Fibroblast of skin of abdomen (primary cell): ENCODE measurements at regions not wholly inside any gene's neighbourhood (a gene's known extent, or its start where the extent isn't known, plus 50 kb on each side); places are given as distances from the start of the nearest gene placed in this dataset.

ENCODE experiments used
- DNase-seq: peaks from one replicate; pipeline ENCODE4 v3.0.0-alpha.2; 2013

DNA sequence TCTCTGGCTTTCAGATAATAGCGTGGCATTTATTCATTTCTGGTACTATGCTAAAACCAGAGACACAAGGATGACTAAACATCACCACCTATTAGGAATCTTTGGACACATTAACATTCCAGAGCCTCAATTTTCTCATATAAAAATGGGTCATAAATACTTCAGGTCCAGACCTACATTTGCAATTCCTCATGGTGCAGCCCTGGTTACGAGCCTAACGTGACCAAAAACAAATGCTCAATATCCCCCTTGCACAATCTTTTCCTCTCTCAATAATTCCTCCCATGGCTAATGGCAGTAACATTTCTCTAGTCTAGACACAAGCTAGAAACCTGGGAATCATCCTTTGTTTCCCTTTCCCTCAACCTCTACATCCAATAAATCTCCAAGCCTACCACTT is 112.8 kb upstream of the NABP1 start:
- no peak for DNase-seq

DNA sequence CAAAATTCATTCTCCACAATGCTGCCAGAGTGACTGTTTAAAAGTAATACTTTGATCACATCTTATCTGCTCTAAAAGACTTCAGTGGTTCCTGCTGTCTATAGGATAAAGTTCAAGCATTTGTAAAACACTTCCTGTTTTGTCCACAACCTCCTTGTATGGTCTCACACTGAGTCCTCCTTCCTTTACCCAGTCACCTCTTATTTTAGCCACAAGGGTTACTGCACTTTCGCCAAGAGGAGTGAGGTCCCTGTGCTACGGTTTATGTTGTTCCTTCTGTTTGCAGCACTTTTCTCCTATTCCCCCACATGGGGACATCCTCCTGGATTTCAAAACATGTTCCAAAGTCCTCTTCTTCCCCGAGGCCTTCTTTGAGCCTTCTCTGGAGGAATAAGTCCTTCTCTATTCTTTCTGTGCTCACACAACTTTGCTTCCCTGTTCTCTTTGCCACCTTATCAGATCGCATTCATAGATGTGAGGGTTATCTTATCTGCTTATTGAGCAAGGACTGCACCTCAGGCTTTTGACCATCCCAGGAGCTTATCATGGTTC is 112.2 kb upstream of the NABP1 start:
- DNase-seq, result no peak

DNA sequence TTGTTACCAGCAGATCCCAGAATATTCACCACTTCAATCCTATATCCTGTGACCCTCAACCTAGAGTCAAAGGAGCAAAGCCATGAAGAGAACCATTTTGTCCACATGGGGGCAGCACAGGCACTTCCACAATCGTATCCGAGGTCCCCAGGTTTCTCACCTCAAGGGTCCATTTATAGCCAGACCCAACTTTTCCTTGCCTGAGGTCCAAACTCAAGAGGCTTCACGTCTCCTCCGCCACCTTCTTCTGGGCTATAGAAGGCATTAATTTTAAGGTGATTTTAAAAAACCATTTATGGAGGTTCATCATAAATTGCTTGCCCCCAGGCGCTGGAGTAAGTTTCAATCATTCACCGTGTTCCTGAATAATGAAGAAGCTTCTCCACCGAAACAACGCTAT is 111.6 kb upstream of the NABP1 start:
- peak; percentile 63 for DNase-seq

DNA sequence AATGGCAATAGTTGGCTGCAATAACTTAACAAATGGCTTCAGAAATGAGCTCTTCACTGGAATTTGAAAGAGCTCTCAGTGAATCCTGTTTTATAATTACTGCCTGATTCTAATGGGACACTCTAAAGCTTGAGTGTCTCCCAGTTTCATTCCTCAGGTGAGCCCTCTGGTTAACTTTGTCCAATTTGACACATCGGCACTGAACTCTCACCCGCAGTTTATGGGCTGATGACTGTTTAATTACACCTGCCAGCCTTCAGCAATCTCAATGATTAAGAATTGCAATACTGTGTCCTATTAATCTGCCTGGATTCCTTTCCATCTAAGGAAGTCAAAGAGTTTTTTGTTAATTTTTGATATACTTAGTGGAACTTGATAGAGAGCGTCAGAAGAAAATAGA is 110.7 kb upstream of the NABP1 start:
- DNase-seq, result no peak

DNA sequence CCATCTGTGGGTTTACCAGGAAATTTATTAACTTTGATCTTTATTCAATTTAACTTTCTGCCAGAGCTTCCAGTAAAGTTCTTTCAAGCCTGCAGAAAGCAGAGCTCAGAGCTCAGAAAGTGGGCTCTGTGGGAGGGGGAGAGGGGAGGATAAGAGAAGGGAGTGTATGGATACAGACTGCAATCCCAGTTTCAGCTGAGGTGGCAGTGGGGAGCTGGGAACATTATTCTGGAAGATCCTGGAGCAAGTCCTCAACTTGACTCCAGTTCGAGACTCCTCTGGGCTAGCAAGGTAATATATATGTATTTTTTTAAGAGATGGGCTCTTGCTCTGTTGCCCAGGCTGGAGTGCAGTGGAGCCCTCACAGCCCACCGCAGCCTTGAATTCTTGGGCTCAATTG is 108.9 kb upstream of the NABP1 start:
- no peak for DNase-seq

DNA sequence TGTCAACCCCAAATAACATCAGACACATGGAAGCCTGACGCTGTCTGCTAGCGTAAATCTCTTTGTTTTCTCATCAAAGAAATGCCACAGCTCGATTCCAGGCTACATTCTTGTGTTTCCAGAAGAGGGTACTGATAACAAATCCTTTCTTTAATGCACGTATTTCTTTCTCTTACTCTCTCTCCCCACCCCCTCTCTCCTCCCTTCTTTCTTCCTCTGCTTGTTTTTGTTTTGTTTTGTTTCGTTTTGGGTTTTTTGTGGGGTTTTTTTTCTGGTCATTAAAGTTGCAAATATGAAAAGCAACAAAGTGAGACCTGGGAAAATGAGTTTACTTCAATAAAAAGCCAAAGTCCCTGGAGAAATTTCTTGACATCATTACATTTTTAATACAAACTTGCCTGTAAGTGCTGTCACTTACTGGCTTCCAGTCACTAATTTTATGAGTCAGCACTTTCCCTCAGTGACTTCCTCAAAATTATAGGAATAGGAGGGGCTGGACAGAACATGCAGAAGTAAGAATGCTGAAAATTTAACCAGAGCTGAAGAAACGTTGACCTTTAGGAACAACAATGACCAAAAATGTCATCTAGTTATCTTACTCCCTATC is 106.7 kb upstream of the NABP1 start:
- peak; percentile 72 for DNase-seq

DNA sequence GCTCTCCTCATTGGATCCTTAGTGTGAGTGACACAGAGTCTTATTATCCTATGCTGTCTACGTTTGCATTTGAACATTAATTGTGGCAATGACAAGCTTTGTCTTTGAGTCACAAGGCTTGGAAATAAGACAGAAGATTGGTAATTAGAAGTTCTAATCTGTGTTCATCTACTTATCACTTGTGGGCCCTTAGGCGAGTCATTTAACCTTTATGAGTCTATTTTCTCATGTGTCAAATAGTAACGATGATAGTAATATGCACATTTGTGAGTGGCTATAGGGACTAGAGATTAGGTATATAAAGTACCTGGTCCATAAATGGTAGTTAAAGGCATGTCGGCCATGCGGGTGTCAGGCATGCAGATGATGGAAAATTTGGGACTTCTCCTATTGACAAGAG is 105.6 kb upstream of the NABP1 start:
- DNase-seq, result no peak

DNA sequence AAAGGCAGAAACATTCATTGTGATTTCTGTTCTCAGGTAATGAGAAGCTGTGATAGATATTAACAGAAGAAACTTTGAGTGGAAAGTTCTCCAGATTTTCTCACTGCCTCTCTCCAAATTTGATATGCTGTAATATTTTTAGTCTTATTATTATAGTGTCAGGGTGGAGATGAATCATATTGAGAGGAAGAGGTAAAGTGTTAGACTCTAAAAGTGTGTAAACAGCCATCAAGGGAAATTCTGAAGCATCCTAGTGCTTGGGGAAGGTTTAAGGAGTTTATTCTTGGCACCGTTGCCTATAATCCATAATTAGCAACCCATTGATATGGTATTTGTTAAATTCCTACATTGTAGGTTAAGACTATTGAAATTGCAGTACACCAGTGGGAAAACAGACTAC is 104.7 kb upstream of the NABP1 start:
- no peak for DNase-seq

DNA sequence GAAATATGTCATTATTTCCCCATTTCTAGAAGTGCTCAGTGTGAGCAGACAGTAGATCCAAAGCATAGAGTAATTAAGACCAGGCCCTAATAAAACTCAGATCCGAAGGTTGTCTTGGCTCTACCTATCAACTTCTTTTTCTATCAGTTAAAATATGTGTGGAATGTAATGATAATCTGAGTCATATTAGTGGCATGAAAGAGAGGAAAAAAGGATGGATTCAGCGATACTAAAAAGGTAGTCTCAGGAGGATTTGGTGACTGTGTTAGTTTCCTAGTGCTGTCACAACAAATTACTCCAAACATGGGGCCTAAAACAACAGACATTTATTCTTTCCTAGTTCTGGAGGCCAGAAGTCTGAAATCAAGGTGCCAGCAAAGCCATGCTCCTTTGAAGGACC is 103.7 kb upstream of the NABP1 start:
- peak; percentile 42 for DNase-seq

DNA sequence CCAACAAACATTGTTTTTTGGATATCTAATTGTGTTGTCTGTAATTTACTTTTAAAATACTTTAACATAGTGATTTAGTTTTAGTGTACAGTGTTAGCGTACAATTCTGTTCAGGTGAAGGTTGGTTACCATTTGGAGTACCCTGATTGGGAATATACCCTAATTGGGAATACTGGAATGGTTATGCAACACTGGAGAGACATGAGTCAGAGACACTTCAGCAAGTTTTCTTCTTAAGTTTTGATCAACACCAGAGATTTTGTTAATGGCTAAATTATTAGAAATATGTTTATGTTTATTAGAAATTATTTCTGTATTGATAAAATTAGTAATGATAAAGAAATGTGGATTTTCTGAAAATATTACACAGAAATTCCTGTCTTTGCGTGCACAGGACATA is 100.3 kb upstream of the NABP1 start:
- no peak for DNase-seq

DNA sequence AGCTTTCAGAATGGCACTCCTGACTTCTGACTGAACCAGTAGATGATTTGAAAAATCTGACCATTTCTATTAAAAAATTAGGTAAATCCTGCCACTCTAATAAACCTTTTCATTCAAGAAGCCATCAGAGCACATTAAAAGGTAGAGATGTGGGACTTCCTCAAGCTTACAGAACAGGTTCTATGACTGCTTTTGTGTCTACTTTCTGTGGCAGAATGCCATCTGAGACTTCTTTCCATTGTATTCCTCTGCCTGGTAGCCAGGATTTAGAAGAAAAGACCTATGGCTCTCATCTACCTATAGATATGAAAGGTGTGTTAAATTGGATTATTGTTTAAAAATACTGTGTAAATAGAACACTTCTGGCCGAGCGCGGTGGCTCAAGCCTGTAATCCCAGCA is 99.9 kb upstream of the NABP1 start:
- DNase-seq, result no peak

DNA sequence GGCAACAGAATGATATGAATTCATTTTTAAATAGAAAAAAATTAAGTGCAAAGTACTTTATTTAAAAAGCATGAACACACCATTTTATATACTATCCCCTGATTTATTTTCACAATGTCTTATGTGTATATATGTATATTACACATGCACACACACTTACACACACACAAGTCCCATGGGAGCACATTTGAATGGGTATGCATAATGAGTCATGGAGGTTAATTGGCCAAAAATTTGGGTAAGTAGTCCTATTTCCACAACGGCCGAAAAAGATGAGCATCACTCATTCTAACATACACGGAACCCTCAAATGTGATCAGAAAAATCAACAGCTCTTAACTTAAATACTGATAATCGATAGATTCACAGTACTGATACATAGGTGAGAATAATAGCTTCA is 97.4 kb upstream of the NABP1 start:
- DNase-seq, result peak; percentile 63

DNA sequence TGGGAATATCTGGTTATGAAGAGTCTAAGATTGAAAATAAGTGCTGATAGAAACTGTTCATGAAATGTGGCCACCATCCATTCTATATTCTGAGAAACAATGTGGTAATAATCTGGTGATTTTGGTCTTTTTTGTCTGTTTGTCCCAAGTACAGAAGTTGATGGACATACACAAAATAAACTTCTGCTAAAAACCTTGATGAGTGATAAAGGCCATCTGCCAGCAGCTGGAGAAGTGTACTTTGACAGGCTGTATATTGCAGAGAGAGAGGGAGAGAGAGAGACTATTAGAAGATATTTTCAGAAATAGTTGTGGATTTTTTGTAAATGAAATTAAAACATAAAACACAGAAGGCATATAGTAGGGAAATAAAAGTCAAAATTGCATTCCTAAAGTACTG is 96.9 kb upstream of the NABP1 start:
- peak; percentile 18 for DNase-seq

DNA sequence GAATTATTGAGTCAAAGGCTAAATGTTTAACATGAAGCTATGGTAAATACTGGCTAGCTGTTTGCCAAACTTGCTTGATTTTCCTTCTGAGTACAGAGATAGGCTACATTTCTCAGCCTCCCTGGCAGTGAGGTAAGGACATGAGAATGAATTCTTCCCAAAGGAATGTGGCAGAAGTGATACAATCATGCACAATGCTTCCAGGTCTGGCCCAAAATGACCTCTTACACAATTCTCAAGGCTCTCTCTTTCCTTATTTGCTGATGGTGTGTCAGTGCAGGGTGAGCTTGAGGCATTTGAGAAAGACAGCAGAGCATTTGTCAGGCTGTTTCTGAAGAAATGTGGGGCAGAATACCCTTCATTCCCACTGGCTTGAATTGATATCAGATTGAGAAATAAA is 95.6 kb upstream of the NABP1 start:
- peak; percentile 93 for DNase-seq

DNA sequence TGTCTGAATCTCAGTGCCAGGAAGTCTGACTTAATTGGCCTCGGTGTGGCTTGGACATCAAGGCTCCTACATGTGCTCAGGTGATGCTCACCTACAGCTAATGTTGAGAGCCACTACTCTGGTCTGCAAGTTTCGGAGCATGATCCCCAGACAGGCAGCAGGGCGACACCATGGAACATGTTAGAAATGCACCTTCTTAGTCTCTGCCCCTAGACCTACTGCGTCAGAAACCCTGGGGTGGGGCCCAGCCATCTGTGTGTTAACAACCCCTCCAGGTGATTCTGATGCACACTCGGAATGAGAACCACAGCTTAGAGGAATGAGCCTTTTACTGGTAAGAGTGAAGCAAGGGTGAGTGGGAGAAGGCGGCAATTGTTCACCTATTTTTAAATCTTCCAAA is 86.9 kb upstream of the NABP1 start:
- DNase-seq, result no peak

DNA sequence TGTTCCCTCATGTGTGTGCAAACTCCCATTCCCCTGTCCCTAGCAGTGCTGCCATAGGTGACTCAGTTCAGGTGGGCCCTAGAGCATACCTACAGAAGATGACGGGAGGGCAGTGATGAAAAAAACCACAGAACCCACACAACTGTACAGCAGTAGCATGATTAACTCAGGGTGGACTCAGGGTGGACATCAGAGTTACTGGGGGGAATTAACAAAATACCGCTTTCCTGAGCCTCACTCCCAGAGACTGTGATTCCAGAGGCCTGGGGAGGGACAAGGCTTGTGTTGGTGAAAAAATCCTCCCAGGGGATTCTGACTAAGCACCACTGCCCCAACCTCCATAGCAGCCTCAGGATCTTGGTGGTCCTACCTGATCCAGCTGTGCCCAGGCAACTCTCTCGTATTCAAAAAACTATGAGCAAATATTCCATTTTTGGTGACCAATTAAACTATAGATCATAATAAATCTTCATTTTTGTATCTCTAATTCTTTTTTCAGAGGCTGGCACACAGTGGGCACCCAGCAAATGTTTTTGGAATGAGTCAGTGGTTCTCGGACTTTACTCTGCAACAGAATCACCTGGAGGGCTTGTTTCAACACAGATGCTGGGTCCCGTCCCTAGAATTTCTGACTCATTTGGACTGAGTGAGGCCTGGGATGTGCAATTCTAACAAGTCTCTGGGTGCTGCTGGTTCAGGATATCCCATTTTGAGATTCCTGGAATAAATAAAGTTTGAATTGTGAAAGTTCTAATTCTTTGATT is 84.1 kb upstream of the NABP1 start:
- peak; percentile 21 for DNase-seq

DNA sequence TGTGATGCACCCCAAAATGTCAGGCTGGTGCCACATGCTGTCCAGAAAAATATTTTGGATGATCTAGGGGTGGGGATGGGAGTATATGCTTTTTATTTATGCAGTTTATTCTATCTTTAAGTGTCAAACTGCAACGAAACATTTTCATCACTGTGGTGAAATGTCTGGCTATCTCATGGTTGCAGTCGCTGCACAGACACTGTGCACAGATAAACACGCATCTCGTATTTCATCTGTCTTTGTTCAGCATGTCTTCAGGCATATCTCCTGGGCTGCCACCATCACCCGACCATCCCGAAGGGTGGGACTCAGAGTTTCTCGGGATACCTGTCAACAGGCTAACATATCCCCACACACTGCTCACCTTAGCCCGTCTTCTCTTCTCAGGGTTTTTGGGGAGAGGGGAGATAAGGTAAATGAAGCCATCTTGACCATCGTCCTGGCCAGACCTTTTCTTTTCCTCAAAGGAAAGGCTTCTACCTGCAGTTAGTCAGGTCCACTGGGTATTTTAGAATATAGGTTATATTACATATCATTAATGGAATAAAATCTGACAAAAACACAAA is 80.7 kb upstream of the NABP1 start:
- DNase-seq, result no peak

DNA sequence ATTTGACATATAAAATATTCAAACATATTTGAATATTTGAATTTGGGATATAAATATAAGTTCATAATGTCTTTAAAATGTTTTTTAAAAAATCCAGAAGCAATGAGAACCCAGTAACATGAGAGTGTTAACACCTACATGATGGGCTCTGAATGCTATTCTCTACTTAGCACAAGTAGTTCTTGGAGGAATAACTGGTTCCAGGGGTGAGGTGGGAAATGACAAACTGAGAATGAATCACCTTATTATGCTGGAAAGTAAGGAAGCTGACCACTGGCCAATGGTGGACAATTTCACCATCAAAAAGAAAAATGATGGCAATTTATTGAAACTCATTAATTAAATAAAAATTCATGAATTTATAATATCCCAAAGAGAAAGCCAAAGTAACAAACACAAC is 79.6 kb upstream of the NABP1 start:
- DNase-seq, result no peak

DNA sequence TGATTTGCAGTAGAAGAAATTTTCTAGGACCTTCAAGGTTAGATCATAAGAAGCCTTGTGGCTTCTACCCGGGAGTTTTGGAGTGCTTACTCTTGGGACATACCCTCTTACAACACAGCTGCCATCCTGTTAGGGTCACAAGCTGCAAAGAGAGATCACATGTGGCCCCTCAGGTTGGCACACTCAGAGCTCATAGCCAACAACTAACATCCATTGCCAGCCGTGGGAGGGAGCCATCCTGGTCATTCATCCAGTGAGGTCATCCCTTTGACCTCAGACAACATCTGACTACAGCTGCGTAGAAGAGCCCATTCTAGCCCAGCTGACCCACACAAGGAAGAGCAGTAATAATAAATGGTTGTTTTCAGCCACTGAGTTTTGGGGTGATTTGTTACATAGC is 76.9 kb upstream of the NABP1 start:
- no peak for DNase-seq

DNA sequence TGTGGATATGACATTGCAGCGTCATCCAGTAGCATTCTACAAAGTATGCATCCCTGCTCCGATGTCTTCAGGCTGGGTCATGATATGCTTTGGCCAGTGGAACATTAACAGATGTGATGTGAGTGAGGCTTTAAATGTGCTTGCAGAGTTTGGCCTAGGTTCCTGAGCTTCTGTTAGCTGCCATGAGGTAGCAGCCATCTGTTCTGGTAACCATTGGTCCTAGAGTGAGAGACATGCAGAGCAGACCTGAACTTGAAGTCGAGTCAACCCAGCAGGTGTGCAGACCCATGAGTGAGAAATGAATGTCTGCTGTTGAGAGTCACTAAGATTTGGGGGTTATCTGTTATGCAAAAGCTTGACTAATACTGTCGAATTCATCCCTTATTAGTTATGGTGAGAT is 73.8 kb upstream of the NABP1 start:
- no peak for DNase-seq

DNA sequence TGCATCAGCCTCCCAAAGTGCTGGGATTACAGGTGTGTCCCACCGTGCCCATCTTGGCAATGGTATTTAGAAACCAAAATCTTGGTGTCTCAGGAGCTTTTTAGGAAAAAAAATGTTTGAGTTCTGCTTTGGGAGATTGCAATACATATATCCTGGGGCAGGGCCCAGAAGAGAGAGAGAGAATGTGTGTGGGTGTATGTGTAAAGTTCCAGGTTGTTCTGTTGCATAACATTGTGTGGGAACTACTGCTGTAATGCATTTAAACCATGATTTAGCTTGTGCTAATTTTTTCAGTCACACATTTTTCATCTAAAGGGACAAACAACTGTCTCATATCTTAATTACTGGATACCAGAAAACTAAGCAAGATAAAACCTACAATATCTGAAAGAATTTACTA is 70.8 kb upstream of the NABP1 start:
- no peak for DNase-seq

DNA sequence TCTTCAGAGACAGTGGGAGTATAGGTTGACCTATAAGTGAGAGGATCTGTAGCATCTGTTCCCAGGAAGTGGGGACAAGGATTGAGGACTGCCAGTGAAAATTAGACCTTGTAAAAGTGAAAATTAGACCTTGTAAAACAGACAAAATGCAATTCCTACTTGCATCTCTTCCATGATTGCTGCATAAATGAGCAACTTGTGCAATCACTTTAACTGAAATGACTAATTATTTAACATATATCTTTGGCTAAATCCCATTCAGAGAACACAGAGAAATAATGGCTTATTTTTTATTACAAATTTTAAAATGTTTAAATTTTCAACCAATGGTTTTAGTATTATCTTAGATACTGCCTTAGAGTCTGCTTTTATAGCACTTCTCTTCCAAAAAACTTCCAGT is 67.2 kb upstream of the NABP1 start:
- no peak for DNase-seq

DNA sequence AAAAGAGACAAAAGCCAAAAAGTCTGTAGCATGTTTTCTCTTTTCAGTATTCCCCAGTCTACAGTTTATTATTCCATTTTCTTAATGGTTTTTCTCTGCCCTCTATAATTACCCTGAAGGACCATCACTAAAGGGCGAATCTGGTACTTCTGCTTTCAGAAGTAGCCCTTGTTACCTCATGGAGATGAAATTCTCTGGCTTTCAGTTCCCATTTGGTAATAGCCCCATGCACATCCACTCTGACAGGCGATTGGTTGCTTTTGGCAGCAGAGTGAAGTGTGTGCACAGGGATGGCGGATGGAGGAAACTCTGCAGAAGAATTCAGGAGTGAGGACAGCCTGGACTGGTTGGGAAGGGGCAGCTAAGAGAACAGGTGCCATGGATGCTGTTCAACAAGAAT is 66.3 kb upstream of the NABP1 start:
- no peak for DNase-seq

DNA sequence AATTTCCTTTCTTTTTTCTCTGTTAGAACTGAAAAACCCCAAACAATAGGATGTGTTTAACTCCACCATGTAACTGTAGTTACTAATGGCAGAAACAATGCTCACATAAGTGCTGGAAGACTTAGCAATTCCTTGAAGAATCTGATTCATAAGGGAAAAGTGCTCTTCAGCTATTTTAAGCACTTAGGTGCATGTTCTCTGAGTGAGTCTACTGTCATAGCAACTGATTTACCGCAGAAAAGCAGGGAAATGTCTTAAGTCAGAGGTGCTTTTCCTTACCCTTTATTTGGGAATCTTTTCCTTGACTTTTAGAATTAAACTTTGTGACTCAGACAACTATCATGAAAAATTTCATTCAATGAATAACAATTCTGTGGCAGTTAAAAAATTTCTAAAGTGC is 65.4 kb upstream of the NABP1 start:
- peak; percentile 97 for DNase-seq
